Stimulated activated CD8-positive, alpha-beta memory T cell treated with anti-CD3 and anti-CD28 coated beads, Interleukin-2, amount 100 ng/mL, for 48 hours (primary cell): ENCODE measurements at regions not wholly inside any gene's neighbourhood (a gene's known extent, or its start where the extent isn't known, plus 50 kb on each side); places are given as distances from the start of the nearest gene placed in this dataset.

Experiments used
- DNase-seq, 2 donors: peaks; one replicate each; pipeline ENCODE4 v3.0.0-alpha.2; 2020; ENCODE audit warnings: low read depth in 2 of 2

GRCh38 chr18:54717673-54718407, 110.4 kb upstream of the RAB27B start:
- DNase-seq: peak in 1 of 2 donors; percentile 3

GRCh38 chr18:54718408-54718773, 109.9 kb upstream of the RAB27B start:
- DNase-seq: no peak

GRCh38 chr18:54720620-54721019, 107.7 kb upstream of the RAB27B start:
- DNase-seq: no peak

- DNase-seq: no peak
Observed at GRCh38 chr18:54726143-54726542, 102.1 kb upstream of the RAB27B start.

- DNase-seq: no peak
Observed at GRCh38 chr18:54734059-54734458, 94.2 kb upstream of the RAB27B start.

- DNase-seq: no peak
Observed at GRCh38 chr18:54736981-54737380, 91.3 kb upstream of the RAB27B start.

GRCh38 chr18:54737986-54738385, 90.3 kb upstream of the RAB27B start:
- no peak for DNase-seq

- DNase-seq: no peak
Observed at GRCh38 chr18:54739476-54739875, 88.8 kb upstream of the RAB27B start.

- no peak for DNase-seq
Observed at GRCh38 chr18:54740136-54740846, 88.0 kb upstream of the RAB27B start.

GRCh38 chr18:54742120-54742519, 86.2 kb upstream of the RAB27B start:
- DNase-seq: no peak

GRCh38 chr18:54742659-54743604, 85.3 kb upstream of the RAB27B start:
- no peak for DNase-seq

GRCh38 chr18:54743605-54743995, 84.7 kb upstream of the RAB27B start:
- no peak for DNase-seq

- no peak for DNase-seq
Observed at GRCh38 chr18:54749291-54749690, 79.0 kb upstream of the RAB27B start.

- no peak for DNase-seq
Observed at GRCh38 chr18:54750350-54750749, 77.9 kb upstream of the RAB27B start.

GRCh38 chr18:54752185-54752584, 76.1 kb upstream of the RAB27B start:
- DNase-seq: no peak

- DNase-seq: no peak
Observed at GRCh38 chr18:54755456-54755855, 72.8 kb upstream of the RAB27B start.

GRCh38 chr18:54762386-54762785, 65.9 kb upstream of the RAB27B start:
- DNase-seq: no peak

GRCh38 chr18:54764786-54765185, 63.5 kb upstream of the RAB27B start:
- no peak for DNase-seq

GRCh38 chr18:54765636-54766375, 62.5 kb upstream of the RAB27B start:
- DNase-seq: no peak

- no peak for DNase-seq
Observed at GRCh38 chr18:54766634-54767033, 61.6 kb upstream of the RAB27B start.

- no peak for DNase-seq
Observed at GRCh38 chr18:54767098-54767497, 61.2 kb upstream of the RAB27B start.
